IMR-90 (cell line): ENCODE measurements at regions not wholly inside any gene's neighbourhood (a gene's known extent, or its start where the extent isn't known, plus 50 kb on each side); places are given as distances from the start of the nearest gene placed in this dataset.

ENCODE experiments used
- BHLHE40 ChIP-seq: fragments of 150-350 bp; IDR thresholded peaks from 2 replicates; pipeline ENCODE4 v1.6.1; 2016; ENCODE audit warnings: mild to moderate bottlenecking, low read depth, low read length
- CEBPB ChIP-seq: IDR thresholded peaks from 2 replicates; pipeline ENCODE4 v1.6.1; 2012; ENCODE audit warnings: low read depth, low read length, improper control_type of control experiment
- CHD1 ChIP-seq: IDR thresholded peaks from 2 replicates; pipeline ENCODE4 v1.6.1; 2012; ENCODE audit warnings: low read depth, low read length, improper control_type of control experiment
- FOS ChIP-seq: fragments of 150-350 bp; IDR thresholded peaks from 2 replicates; pipeline ENCODE4 v1.6.1; 2016; ENCODE audit warnings: low read depth, low read length
- MXI1 ChIP-seq: IDR thresholded peaks from 2 replicates; pipeline ENCODE4 v1.6.1; 2012; ENCODE audit warnings: low read depth, mild to moderate bottlenecking, low read length, moderate library complexity, borderline replicate concordance
- NFE2L2 ChIP-seq: fragments of 150-350 bp; IDR thresholded peaks from 2 replicates; pipeline ENCODE4 v1.6.1; 2016; ENCODE audit warnings: low read depth, mild to moderate bottlenecking, low read length
- POLR2A ChIP-seq: IDR thresholded peaks from 2 replicates; pipeline ENCODE4 v1.6.1; 2012; ENCODE audit warnings: mild to moderate bottlenecking, low read depth, low read length
- RAD21 ChIP-seq: IDR thresholded peaks from 2 replicates; pipeline ENCODE4 v1.6.1; 2012; ENCODE audit warnings: low read length, improper control_type of control experiment
- RCOR1 ChIP-seq: IDR thresholded peaks from 2 replicates; pipeline ENCODE4 v1.6.1; 2012; ENCODE audit warnings: mild to moderate bottlenecking, low read length, improper control_type of control experiment; ENCODE audit not compliant: insufficient replicate concordance
- RFX5 ChIP-seq: IDR thresholded peaks from 2 replicates; pipeline ENCODE4 v1.8.0; 2012; ENCODE audit warnings: low read depth, mild to moderate bottlenecking, low read length, moderate library complexity
- SMC3 ChIP-seq: fragments of 150-350 bp; IDR thresholded peaks from 2 replicates; pipeline ENCODE4 v1.6.1; 2016; ENCODE audit warnings: low read depth, mild to moderate bottlenecking, antibody characterized with exemption, low read length, moderate library complexity
- USF2 ChIP-seq: fragments of 150-350 bp; IDR thresholded peaks from 2 replicates; pipeline ENCODE4 v1.6.1; 2017; ENCODE audit warnings: mild to moderate bottlenecking, antibody characterized with exemption, low read length, low read depth
- TF ChIP-seq, protein P1 (sequence below): conservative IDR thresholded peaks from 2 replicates; pipeline ENCODE4 v1.5.1; 2012; ENCODE audit warnings: mild to moderate bottlenecking, low read depth, low read length, improper control_type of control experiment

- no peak for TF ChIP-seq POLR2A
- TF ChIP-seq USF2, result no peak
- TF ChIP-seq RFX5, result no peak
- no peak for TF ChIP-seq BHLHE40
- TF ChIP-seq, protein P1, sequence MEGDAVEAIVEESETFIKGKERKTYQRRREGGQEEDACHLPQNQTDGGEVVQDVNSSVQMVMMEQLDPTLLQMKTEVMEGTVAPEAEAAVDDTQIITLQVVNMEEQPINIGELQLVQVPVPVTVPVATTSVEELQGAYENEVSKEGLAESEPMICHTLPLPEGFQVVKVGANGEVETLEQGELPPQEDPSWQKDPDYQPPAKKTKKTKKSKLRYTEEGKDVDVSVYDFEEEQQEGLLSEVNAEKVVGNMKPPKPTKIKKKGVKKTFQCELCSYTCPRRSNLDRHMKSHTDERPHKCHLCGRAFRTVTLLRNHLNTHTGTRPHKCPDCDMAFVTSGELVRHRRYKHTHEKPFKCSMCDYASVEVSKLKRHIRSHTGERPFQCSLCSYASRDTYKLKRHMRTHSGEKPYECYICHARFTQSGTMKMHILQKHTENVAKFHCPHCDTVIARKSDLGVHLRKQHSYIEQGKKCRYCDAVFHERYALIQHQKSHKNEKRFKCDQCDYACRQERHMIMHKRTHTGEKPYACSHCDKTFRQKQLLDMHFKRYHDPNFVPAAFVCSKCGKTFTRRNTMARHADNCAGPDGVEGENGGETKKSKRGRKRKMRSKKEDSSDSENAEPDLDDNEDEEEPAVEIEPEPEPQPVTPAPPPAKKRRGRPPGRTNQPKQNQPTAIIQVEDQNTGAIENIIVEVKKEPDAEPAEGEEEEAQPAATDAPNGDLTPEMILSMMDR, result no peak
- TF ChIP-seq RAD21, result no peak
- TF ChIP-seq FOS, result 0 out of 2 replicates have a peak, but pooled peaks have one; percentile 6
- TF ChIP-seq RCOR1, result no peak
- no peak for TF ChIP-seq NFE2L2
- TF ChIP-seq SMC3, result no peak
- no peak for TF ChIP-seq MXI1
- TF ChIP-seq CHD1, result no peak
- TF ChIP-seq CEBPB, result no peak
Measured at GRCh38 chr4:31104043-31104442, 383.9 kb downstream of the PCDH7 start.
